ENCODE measurements at regions not wholly inside any gene's neighbourhood (a gene's known extent, or its start where the extent isn't known, plus 50 kb on each side); places are given as distances from the start of the nearest gene placed in this dataset.

GRCh38 chr20:11084508-11084907 is 410.7 kb upstream of the JAG1 start:
- H4K8ac ChIP-seq (ENCODE audit: low read depth, low read length): no peak overlapping the region
- H2BK15ac ChIP-seq (ENCODE audit: low read length): no peak overlapping the region
- H4K91ac ChIP-seq (ENCODE audit: low read depth, low read length, poor library complexity): no peak overlapping the region
- no peak overlapping the region for H2AFZ ChIP-seq (ENCODE audit: low read length)
- peaks cover 0 to 3% of the 10 kb centered on the region in 2 donors for H3K9me3 ChIP-seq (replicated peaks in 1 of 2; ENCODE audit: control insufficient read depth in 2 of 2, insufficient read depth in 1 of 2, low read depth in 1 of 2, low read length in 2 of 2)
- DNase-seq (ENCODE audit: low spot score): no peak
- no peaks in the 10 kb centered on the region for H3K27me3 ChIP-seq (ENCODE audit: control insufficient read depth in 3 of 3, insufficient read depth in 3 of 3, low read depth in 1 of 3, low read length in 3 of 3)
- no peak overlapping the region for H3K9ac ChIP-seq (ENCODE audit: low read depth, low read length, poor library complexity)
- no peak overlapping the region for H3K27ac ChIP-seq (replicated peaks; ENCODE audit: low read length)
- no peak overlapping the region for H2BK120ac ChIP-seq (ENCODE audit: low read depth, low read length)
- no peaks in the 10 kb centered on the region for H3K4me1 ChIP-seq (ENCODE audit: control insufficient read depth in 2 of 2, insufficient read depth in 1 of 2, low read depth in 1 of 2, low read length in 2 of 2)
- H3K79me1 ChIP-seq (ENCODE audit: low read depth, low read length): peaks cover 2% of the 10 kb centered on the region
- H3K4me2 ChIP-seq (ENCODE audit: insufficient read depth, low read length, poor library complexity, severe bottlenecking): no peak overlapping the region
- H3K36me3 ChIP-seq (replicated peaks in 1 of 2; ENCODE audit: control insufficient read depth in 2 of 2, insufficient read depth in 2 of 2, low read length in 2 of 2): no peaks in the 10 kb centered on the region
- no peak overlapping the region for H2BK12ac ChIP-seq (ENCODE audit: low read length)
- H2BK5ac ChIP-seq (ENCODE audit: low read length): no peak overlapping the region
- H3K18ac ChIP-seq (ENCODE audit: low read length): no peak overlapping the region
- H3K14ac ChIP-seq (ENCODE audit: low read length): no peak overlapping the region
- H3K4ac ChIP-seq (ENCODE audit: low read length): no peak overlapping the region
- H3K4me3 ChIP-seq (ENCODE audit: low read length in 2 of 2): no peak overlapping the region
- H3K23ac ChIP-seq (ENCODE audit: low read depth, low read length, poor library complexity): no peak overlapping the region
- no peak overlapping the region for H2AK5ac ChIP-seq (ENCODE audit: low read depth, low read length)

GRCh38 chr20:11086970-11087369 is 413.2 kb upstream of the JAG1 start:
- no peak overlapping the region for H3K4me2 ChIP-seq (ENCODE audit: insufficient read depth, low read length, poor library complexity, severe bottlenecking)
- no peak overlapping the region for H3K4me3 ChIP-seq (ENCODE audit: low read length in 2 of 2)
- H3K9me3 ChIP-seq (replicated peaks in 1 of 2; ENCODE audit: control insufficient read depth in 2 of 2, insufficient read depth in 1 of 2, low read depth in 1 of 2, low read length in 2 of 2): peaks cover 0 to 3% of the 10 kb centered on the region in 2 donors
- no peaks in the 10 kb centered on the region for H3K27me3 ChIP-seq (ENCODE audit: control insufficient read depth in 3 of 3, insufficient read depth in 3 of 3, low read depth in 1 of 3, low read length in 3 of 3)
- no peak overlapping the region for H4K8ac ChIP-seq (ENCODE audit: low read depth, low read length)
- no peak overlapping the region for H2BK12ac ChIP-seq (ENCODE audit: low read length)
- no CpG with 5 or more reads among the region's 5 CpGs for WGBS, 2 donors (ENCODE audit: extremely low coverage in 2 of 2, insufficient read length in 2 of 2, insufficient replicate concordance in 1 of 2)
- no peak overlapping the region for H4K91ac ChIP-seq (ENCODE audit: low read depth, low read length, poor library complexity)
- no peak overlapping the region for H2AFZ ChIP-seq (ENCODE audit: low read length)
- H3K18ac ChIP-seq (ENCODE audit: low read length): no peak overlapping the region
- DNase-seq (ENCODE audit: low spot score): no peak
- H2BK15ac ChIP-seq (ENCODE audit: low read length): no peak overlapping the region
- H3K4ac ChIP-seq (ENCODE audit: low read length): no peak overlapping the region
- no peak overlapping the region for H3K9ac ChIP-seq (ENCODE audit: low read depth, low read length, poor library complexity)
- peaks cover 0 to 7% of the 10 kb centered on the region in 2 donors for H3K4me1 ChIP-seq (ENCODE audit: control insufficient read depth in 2 of 2, insufficient read depth in 1 of 2, low read depth in 1 of 2, low read length in 2 of 2)
- H3K14ac ChIP-seq (ENCODE audit: low read length): no peak overlapping the region
- no peaks in the 10 kb centered on the region for H3K79me1 ChIP-seq (ENCODE audit: low read depth, low read length)
- no peak overlapping the region for H2AK5ac ChIP-seq (ENCODE audit: low read depth, low read length)
- H2BK5ac ChIP-seq (ENCODE audit: low read length): no peak overlapping the region
- H3K23ac ChIP-seq (ENCODE audit: low read depth, low read length, poor library complexity): no peak overlapping the region
- H3K36me3 ChIP-seq (replicated peaks in 1 of 2; ENCODE audit: control insufficient read depth in 2 of 2, insufficient read depth in 2 of 2, low read length in 2 of 2): no peaks in the 10 kb centered on the region
- H3K27ac ChIP-seq (replicated peaks; ENCODE audit: low read length): no peak overlapping the region
- H2BK120ac ChIP-seq (ENCODE audit: low read depth, low read length): no peak overlapping the region

GRCh38 chr20:11090751-11091150 is 417.0 kb upstream of the JAG1 start:
- H2BK5ac ChIP-seq (ENCODE audit: low read length): no peak overlapping the region
- WGBS, 2 donors (ENCODE audit: extremely low coverage in 2 of 2, insufficient read length in 2 of 2, insufficient replicate concordance in 1 of 2): no CpG with 5 or more reads among the region's 1 CpG
- peaks cover 0 to 3% of the 10 kb centered on the region in 2 donors for H3K9me3 ChIP-seq (replicated peaks in 1 of 2; ENCODE audit: control insufficient read depth in 2 of 2, insufficient read depth in 1 of 2, low read depth in 1 of 2, low read length in 2 of 2)
- no peaks in the 10 kb centered on the region for H3K36me3 ChIP-seq (replicated peaks in 1 of 2; ENCODE audit: control insufficient read depth in 2 of 2, insufficient read depth in 2 of 2, low read length in 2 of 2)
- no peak overlapping the region for H3K4me3 ChIP-seq (ENCODE audit: low read length in 2 of 2)
- no peak overlapping the region for H3K23ac ChIP-seq (ENCODE audit: low read depth, low read length, poor library complexity)
- no peak overlapping the region for H2AK5ac ChIP-seq (ENCODE audit: low read depth, low read length)
- H3K14ac ChIP-seq (ENCODE audit: low read length): no peak overlapping the region
- no peak overlapping the region for H3K4ac ChIP-seq (ENCODE audit: low read length)
- H2BK120ac ChIP-seq (ENCODE audit: low read depth, low read length): no peak overlapping the region
- H3K4me1 ChIP-seq (ENCODE audit: control insufficient read depth in 2 of 2, insufficient read depth in 1 of 2, low read depth in 1 of 2, low read length in 2 of 2): peaks cover 0 to 8% of the 10 kb centered on the region in 2 donors
- H4K91ac ChIP-seq (ENCODE audit: low read depth, low read length, poor library complexity): no peak overlapping the region
- H4K8ac ChIP-seq (ENCODE audit: low read depth, low read length): no peak overlapping the region
- H3K18ac ChIP-seq (ENCODE audit: low read length): no peak overlapping the region
- H2BK12ac ChIP-seq (ENCODE audit: low read length): no peak overlapping the region
- H3K4me2 ChIP-seq (ENCODE audit: insufficient read depth, low read length, poor library complexity, severe bottlenecking): no peak overlapping the region
- no peak overlapping the region for H2AFZ ChIP-seq (ENCODE audit: low read length)
- H3K9ac ChIP-seq (ENCODE audit: low read depth, low read length, poor library complexity): no peak overlapping the region
- no peak overlapping the region for H3K27ac ChIP-seq (replicated peaks; ENCODE audit: low read length)
- no peaks in the 10 kb centered on the region for H3K27me3 ChIP-seq (ENCODE audit: control insufficient read depth in 3 of 3, insufficient read depth in 3 of 3, low read depth in 1 of 3, low read length in 3 of 3)
- no peaks in the 10 kb centered on the region for H3K79me1 ChIP-seq (ENCODE audit: low read depth, low read length)
- no peak overlapping the region for H2BK15ac ChIP-seq (ENCODE audit: low read length)
- no peak for DNase-seq (ENCODE audit: low spot score)

GRCh38 chr20:11091511-11091910 is 417.7 kb upstream of the JAG1 start:
- H3K4me1 ChIP-seq (ENCODE audit: control insufficient read depth in 2 of 2, insufficient read depth in 1 of 2, low read depth in 1 of 2, low read length in 2 of 2): peaks cover 0 to 8% of the 10 kb centered on the region in 2 donors
- no peak overlapping the region for H2BK12ac ChIP-seq (ENCODE audit: low read length)
- H3K36me3 ChIP-seq (replicated peaks in 1 of 2; ENCODE audit: control insufficient read depth in 2 of 2, insufficient read depth in 2 of 2, low read length in 2 of 2): no peaks in the 10 kb centered on the region
- no peak overlapping the region for H2BK5ac ChIP-seq (ENCODE audit: low read length)
- no peak overlapping the region for H3K27ac ChIP-seq (replicated peaks; ENCODE audit: low read length)
- no peak overlapping the region for H2BK120ac ChIP-seq (ENCODE audit: low read depth, low read length)
- DNase-seq (ENCODE audit: low spot score): no peak
- H2AFZ ChIP-seq (ENCODE audit: low read length): no peak overlapping the region
- H2AK5ac ChIP-seq (ENCODE audit: low read depth, low read length): no peak overlapping the region
- no peak overlapping the region for H3K4ac ChIP-seq (ENCODE audit: low read length)
- H4K8ac ChIP-seq (ENCODE audit: low read depth, low read length): no peak overlapping the region
- H3K18ac ChIP-seq (ENCODE audit: low read length): no peak overlapping the region
- H3K9me3 ChIP-seq (replicated peaks in 1 of 2; ENCODE audit: control insufficient read depth in 2 of 2, insufficient read depth in 1 of 2, low read depth in 1 of 2, low read length in 2 of 2): peaks cover 0 to 3% of the 10 kb centered on the region in 2 donors
- H3K4me3 ChIP-seq (ENCODE audit: low read length in 2 of 2): no peak overlapping the region
- H3K9ac ChIP-seq (ENCODE audit: low read depth, low read length, poor library complexity): no peak overlapping the region
- H3K79me1 ChIP-seq (ENCODE audit: low read depth, low read length): no peaks in the 10 kb centered on the region
- no peaks in the 10 kb centered on the region for H3K27me3 ChIP-seq (ENCODE audit: control insufficient read depth in 3 of 3, insufficient read depth in 3 of 3, low read depth in 1 of 3, low read length in 3 of 3)
- no peak overlapping the region for H3K23ac ChIP-seq (ENCODE audit: low read depth, low read length, poor library complexity)
- no peak overlapping the region for H3K4me2 ChIP-seq (ENCODE audit: insufficient read depth, low read length, poor library complexity, severe bottlenecking)
- WGBS, 2 donors (ENCODE audit: extremely low coverage in 2 of 2, insufficient read length in 2 of 2, insufficient replicate concordance in 1 of 2): no CpG with 5 or more reads among the region's 1 CpG
- H2BK15ac ChIP-seq (ENCODE audit: low read length): no peak overlapping the region
- no peak overlapping the region for H3K14ac ChIP-seq (ENCODE audit: low read length)
- H4K91ac ChIP-seq (ENCODE audit: low read depth, low read length, poor library complexity): no peak overlapping the region

Measured in neuronal stem cell (in vitro differentiated cells).